K562 (cell line): ENCODE measurements at regions not wholly inside any gene's neighbourhood (a gene's known extent, or its start where the extent isn't known, plus 50 kb on each side); places are given as distances from the start of the nearest gene placed in this dataset.

Experiments used
- ARNT ChIP-seq, 2 experiments: fragments of 450-650 bp; IDR thresholded peaks; 2 replicates each; pipeline ENCODE4 v1.6.1; 2016; ENCODE audit warnings: mild to moderate bottlenecking in 1 of 2
- CBX1 ChIP-seq: sonication (generic); IDR thresholded peaks from 2 replicates; pipeline ENCODE4 v1.6.1; 2016; ENCODE audit warnings: antibody characterized with exemption, low read depth, mild to moderate bottlenecking
- HLTF ChIP-seq: fragments of 450-650 bp; IDR thresholded peaks from 2 replicates; pipeline ENCODE4 v1.6.1; 2016
- KDM5B ChIP-seq: fragments of 200-600 bp; sonication (generic); IDR thresholded peaks from 2 replicates; pipeline ENCODE4 v1.6.1; 2012; ENCODE audit warnings: low read depth, mild to moderate bottlenecking, moderate library complexity, low read length, control low read depth, inconsistent platforms; ENCODE audit not compliant: insufficient replicate concordance
- NEUROD1 ChIP-seq: fragments of 150-350 bp; IDR thresholded peaks from 2 replicates; pipeline ENCODE4 v1.6.1; 2014; ENCODE audit warnings: borderline replicate concordance, low read length, low read depth; ENCODE audit not compliant: partially characterized antibody
- POLR2A ChIP-seq: fragments of 450-650 bp; conservative IDR thresholded peaks from 2 replicates; pipeline ENCODE4 v1.6.1; 2016
- RAD21 ChIP-seq, 2 experiments: fragments of 250-450 bp in 1 of 2; fragments of 450-650 bp in 1 of 2; sonication (Bioruptor Pico) in 1 of 2; formaldehyde crosslinking in 1 of 2; IDR thresholded peaks in 1 of 2; conservative IDR thresholded peaks in 1 of 2; 2 replicates each; pipeline versions ENCODE4 v1.4.0 to v1.8.0; 2020 to 2022; ENCODE audit warnings: mild to moderate bottlenecking in 2 of 2, moderate library complexity in 1 of 2
- RBFOX2 ChIP-seq: fragments of 200-400 bp; formaldehyde crosslinking; IDR thresholded peaks from 2 replicates; pipeline ENCODE4 v1.6.1; 2017; ENCODE audit warnings: low read depth, mild to moderate bottlenecking, low read length, moderate library complexity
- SUPT5H ChIP-seq: fragments of 450-650 bp; IDR thresholded peaks from 2 replicates; pipeline ENCODE4 v1.6.1; 2016
- TAF7 ChIP-seq: fragments of 450-650 bp; IDR thresholded peaks from 2 replicates; pipeline ENCODE4 v1.6.1; 2016; ENCODE audit warnings: missing genetic modification characterization, missing compliant biosample characterization
- ZFP1 ChIP-seq: fragments of 450-650 bp; formaldehyde crosslinking; IDR thresholded peaks from 2 replicates; pipeline ENCODE4 v1.4.0; 2020; ENCODE audit warnings: mild to moderate bottlenecking, mixed read lengths
- TF ChIP-seq, protein P1 (sequence below), 2 experiments: fragments of 450-650 bp; IDR thresholded peaks; 2 replicates each; pipeline ENCODE4 v1.6.1; 2018; ENCODE audit warnings: mild to moderate bottlenecking in 2 of 2, low read depth in 1 of 2; ENCODE audit not compliant: partially characterized antibody in 2 of 2
- TF ChIP-seq, protein P2 (sequence below): fragments of 250-450 bp; sonication (Bioruptor Pico); IDR thresholded peaks from 2 replicates; pipeline ENCODE4 v1.8.0; 2021; ENCODE audit warnings: moderate library complexity, mild to moderate bottlenecking, inconsistent platforms
- TF ChIP-seq, protein P3 (sequence below), 2 experiments: fragments of 450-650 bp; IDR thresholded peaks; 2 replicates each; pipeline ENCODE4 v1.6.1; 2016
- TF ChIP-seq, protein P4 (sequence below): sonication (generic); formaldehyde crosslinking; IDR thresholded peaks from 2 replicates; pipeline ENCODE4 v1.8.1; 2023; ENCODE audit warnings: mild to moderate bottlenecking, missing genetic modification reagents
- TF ChIP-seq, protein P5 (sequence below): sonication (generic); formaldehyde crosslinking; IDR thresholded peaks from 2 replicates; pipeline ENCODE4 v1.8.0; 2022; ENCODE audit warnings: mild to moderate bottlenecking, missing genetic modification reagents
- TF ChIP-seq, protein P6 (sequence below): sonication (generic); IDR thresholded peaks from 2 replicates; pipeline ENCODE4 v1.6.1; 2016

DNA sequence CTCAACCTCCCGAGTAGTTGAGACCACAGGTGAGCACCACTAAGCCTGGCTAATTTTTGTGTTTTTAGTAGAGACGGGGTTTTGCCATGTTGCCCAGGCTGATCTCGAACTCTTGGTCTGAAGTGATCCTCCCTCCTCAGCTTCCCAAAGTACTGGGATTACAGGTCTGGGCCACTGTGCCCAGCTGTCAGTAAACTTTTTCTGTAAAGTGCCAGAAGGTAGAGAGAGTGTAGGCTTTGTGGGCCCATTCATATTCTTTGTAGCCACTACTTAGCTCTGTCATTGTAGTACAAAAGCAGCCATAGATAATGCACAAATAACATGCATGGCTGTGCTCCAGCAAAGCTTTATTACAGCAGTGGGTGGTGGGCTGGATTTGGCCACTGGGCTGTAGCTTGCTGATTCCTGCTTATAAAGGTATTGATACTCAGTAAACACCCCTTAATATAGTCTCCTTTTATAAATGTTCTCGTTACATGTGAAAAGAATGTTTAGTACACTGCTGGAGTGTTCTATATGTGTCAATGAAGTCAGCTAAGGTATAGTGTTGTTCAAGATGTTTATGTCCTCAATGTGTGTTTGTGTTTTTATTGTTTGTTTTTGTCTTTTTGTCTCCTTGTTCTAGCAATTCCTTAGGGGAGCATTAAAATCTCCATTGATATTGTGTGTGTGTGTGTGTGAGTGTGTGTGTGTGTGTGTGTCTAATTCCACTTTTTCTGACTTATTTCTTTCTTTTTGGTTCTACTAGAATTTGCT is 644.7 kb upstream of the DPP6 start (continued):
- TF ChIP-seq, protein P1, sequence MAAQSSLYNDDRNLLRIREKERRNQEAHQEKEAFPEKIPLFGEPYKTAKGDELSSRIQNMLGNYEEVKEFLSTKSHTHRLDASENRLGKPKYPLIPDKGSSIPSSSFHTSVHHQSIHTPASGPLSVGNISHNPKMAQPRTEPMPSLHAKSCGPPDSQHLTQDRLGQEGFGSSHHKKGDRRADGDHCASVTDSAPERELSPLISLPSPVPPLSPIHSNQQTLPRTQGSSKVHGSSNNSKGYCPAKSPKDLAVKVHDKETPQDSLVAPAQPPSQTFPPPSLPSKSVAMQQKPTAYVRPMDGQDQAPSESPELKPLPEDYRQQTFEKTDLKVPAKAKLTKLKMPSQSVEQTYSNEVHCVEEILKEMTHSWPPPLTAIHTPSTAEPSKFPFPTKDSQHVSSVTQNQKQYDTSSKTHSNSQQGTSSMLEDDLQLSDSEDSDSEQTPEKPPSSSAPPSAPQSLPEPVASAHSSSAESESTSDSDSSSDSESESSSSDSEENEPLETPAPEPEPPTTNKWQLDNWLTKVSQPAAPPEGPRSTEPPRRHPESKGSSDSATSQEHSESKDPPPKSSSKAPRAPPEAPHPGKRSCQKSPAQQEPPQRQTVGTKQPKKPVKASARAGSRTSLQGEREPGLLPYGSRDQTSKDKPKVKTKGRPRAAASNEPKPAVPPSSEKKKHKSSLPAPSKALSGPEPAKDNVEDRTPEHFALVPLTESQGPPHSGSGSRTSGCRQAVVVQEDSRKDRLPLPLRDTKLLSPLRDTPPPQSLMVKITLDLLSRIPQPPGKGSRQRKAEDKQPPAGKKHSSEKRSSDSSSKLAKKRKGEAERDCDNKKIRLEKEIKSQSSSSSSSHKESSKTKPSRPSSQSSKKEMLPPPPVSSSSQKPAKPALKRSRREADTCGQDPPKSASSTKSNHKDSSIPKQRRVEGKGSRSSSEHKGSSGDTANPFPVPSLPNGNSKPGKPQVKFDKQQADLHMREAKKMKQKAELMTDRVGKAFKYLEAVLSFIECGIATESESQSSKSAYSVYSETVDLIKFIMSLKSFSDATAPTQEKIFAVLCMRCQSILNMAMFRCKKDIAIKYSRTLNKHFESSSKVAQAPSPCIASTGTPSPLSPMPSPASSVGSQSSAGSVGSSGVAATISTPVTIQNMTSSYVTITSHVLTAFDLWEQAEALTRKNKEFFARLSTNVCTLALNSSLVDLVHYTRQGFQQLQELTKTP (IDR thresholded peaks at IDR 0.05; ENCODE audit: low read depth in 1 of 2, partially characterized antibody in 2 of 2) = peak in 1 of 2 experiments; percentile 13
- TF ChIP-seq SUPT5H = peak; percentile 95
- TF ChIP-seq, protein P2, sequence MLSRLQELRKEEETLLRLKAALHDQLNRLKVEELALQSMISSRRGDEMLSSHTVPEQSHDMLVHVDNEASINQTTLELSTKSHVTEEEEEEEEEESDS (CRISPR knock-in tag) = no peak
- no peak for TF ChIP-seq NEUROD1
- peak; percentile 5; the same call in 1 of the 2 replicates for TF ChIP-seq ZFP1 (CRISPR knock-in tag)
- TF ChIP-seq, protein P3, sequence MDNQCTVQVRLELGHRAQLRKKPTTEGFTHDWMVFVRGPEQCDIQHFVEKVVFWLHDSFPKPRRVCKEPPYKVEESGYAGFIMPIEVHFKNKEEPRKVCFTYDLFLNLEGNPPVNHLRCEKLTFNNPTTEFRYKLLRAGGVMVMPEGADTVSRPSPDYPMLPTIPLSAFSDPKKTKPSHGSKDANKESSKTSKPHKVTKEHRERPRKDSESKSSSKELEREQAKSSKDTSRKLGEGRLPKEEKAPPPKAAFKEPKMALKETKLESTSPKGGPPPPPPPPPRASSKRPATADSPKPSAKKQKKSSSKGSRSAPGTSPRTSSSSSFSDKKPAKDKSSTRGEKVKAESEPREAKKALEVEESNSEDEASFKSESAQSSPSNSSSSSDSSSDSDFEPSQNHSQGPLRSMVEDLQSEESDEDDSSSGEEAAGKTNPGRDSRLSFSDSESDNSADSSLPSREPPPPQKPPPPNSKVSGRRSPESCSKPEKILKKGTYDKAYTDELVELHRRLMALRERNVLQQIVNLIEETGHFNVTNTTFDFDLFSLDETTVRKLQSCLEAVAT (IDR thresholded peaks at IDR 0.05) = peak in 1 of 2 experiments; percentile 52; a peak in 1 of 4 replicates
- TF ChIP-seq, protein P4, sequence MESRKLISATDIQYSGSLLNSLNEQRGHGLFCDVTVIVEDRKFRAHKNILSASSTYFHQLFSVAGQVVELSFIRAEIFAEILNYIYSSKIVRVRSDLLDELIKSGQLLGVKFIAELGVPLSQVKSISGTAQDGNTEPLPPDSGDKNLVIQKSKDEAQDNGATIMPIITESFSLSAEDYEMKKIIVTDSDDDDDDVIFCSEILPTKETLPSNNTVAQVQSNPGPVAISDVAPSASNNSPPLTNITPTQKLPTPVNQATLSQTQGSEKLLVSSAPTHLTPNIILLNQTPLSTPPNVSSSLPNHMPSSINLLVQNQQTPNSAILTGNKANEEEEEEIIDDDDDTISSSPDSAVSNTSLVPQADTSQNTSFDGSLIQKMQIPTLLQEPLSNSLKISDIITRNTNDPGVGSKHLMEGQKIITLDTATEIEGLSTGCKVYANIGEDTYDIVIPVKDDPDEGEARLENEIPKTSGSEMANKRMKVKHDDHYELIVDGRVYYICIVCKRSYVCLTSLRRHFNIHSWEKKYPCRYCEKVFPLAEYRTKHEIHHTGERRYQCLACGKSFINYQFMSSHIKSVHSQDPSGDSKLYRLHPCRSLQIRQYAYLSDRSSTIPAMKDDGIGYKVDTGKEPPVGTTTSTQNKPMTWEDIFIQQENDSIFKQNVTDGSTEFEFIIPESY (CRISPR knock-in tag) = peak; percentile 41; the same call in 1 of the 2 replicates
- TF ChIP-seq, protein P5, sequence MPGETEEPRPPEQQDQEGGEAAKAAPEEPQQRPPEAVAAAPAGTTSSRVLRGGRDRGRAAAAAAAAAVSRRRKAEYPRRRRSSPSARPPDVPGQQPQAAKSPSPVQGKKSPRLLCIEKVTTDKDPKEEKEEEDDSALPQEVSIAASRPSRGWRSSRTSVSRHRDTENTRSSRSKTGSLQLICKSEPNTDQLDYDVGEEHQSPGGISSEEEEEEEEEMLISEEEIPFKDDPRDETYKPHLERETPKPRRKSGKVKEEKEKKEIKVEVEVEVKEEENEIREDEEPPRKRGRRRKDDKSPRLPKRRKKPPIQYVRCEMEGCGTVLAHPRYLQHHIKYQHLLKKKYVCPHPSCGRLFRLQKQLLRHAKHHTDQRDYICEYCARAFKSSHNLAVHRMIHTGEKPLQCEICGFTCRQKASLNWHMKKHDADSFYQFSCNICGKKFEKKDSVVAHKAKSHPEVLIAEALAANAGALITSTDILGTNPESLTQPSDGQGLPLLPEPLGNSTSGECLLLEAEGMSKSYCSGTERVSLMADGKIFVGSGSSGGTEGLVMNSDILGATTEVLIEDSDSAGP (CRISPR knock-in tag) = no peak
- no peak for TF ChIP-seq TAF7 (tag)
- TF ChIP-seq HLTF = peak; percentile 49; the same call in 1 of the 2 replicates
- TF ChIP-seq, protein P6, sequence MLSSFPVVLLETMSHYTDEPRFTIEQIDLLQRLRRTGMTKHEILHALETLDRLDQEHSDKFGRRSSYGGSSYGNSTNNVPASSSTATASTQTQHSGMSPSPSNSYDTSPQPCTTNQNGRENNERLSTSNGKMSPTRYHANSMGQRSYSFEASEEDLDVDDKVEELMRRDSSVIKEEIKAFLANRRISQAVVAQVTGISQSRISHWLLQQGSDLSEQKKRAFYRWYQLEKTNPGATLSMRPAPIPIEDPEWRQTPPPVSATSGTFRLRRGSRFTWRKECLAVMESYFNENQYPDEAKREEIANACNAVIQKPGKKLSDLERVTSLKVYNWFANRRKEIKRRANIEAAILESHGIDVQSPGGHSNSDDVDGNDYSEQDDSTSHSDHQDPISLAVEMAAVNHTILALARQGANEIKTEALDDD = no peak
- peak in 1 of 2 experiments; percentile 6; a peak in 1 of 4 replicates for TF ChIP-seq RAD21 (CRISPR knock-in tag; conservative IDR thresholded peaks at IDR 0.05 in 1 of 2, IDR thresholded peaks at IDR 0.05 in 1 of 2)
- peak; percentile 95 for TF ChIP-seq POLR2A
- TF ChIP-seq ARNT (IDR thresholded peaks at IDR 0.05) = no peak
- TF ChIP-seq KDM5B = peak; percentile 75
- TF ChIP-seq RBFOX2 = peak; percentile 49
- TF ChIP-seq CBX1 = peak; percentile 62
